DOHH2 (cell line): ENCODE measurements at regions not wholly inside any gene's neighbourhood (a gene's known extent, or its start where the extent isn't known, plus 50 kb on each side); places are given as distances from the start of the nearest gene placed in this dataset.

Source experiments
- H3F3A ChIP-seq: fragments of 200-600 bp; sonication (generic), shearing (Covaris generic); 2 replicates; pipeline ENCODE4 v1.6.0; 2016; ENCODE audit warnings: antibody characterized with exemption, mild to moderate bottlenecking; ENCODE audit not compliant: control insufficient read depth, insufficient read depth
- H3K27ac ChIP-seq: fragments of 200-600 bp; sonication (generic); 2 replicates; pipeline ENCODE4 v1.5.1; 2014; ENCODE audit warnings: low read depth, mild to moderate bottlenecking, low read length, moderate library complexity
- H3K27me3 ChIP-seq: fragments of 200-600 bp; sonication (generic); 2 replicates; pipeline ENCODE4 v1.6.1; 2014; ENCODE audit warnings: mild to moderate bottlenecking, low read length, mixed read lengths; ENCODE audit not compliant: control insufficient read depth
- H3K36me3 ChIP-seq: fragments of 200-600 bp; sonication (generic); 2 replicates; pipeline ENCODE4 v1.6.1; 2014; ENCODE audit warnings: mild to moderate bottlenecking, low read length, moderate library complexity, mixed read lengths; ENCODE audit not compliant: control insufficient read depth
- H3K4me1 ChIP-seq: fragments of 200-600 bp; sonication (generic); 2 replicates; pipeline ENCODE4 v1.6.1; 2014; ENCODE audit warnings: mild to moderate bottlenecking, low read length, mixed read lengths; ENCODE audit not compliant: control insufficient read depth
- H3K4me2 ChIP-seq: fragments of 200-600 bp; sonication (generic); 2 replicates; pipeline ENCODE4 v1.6.0; 2014; ENCODE audit warnings: mild to moderate bottlenecking, low read length, moderate library complexity
- H3K4me3 ChIP-seq: fragments of 200-600 bp; sonication (generic); 2 replicates; pipeline ENCODE4 v1.5.1; 2014; ENCODE audit warnings: mild to moderate bottlenecking, low read length, mixed read lengths
- H3K79me2 ChIP-seq: fragments of 200-600 bp; sonication (generic); 2 replicates; pipeline ENCODE4 v1.6.1; 2014; ENCODE audit warnings: mild to moderate bottlenecking, low read length, mixed read lengths; ENCODE audit not compliant: control insufficient read depth
- H3K9me2 ChIP-seq: fragments of 200-600 bp; sonication (generic); replicated peaks from 2 replicates; pipeline ENCODE4 v1.6.1; 2014; ENCODE audit warnings: mild to moderate bottlenecking, low read length, mixed read lengths; ENCODE audit not compliant: control insufficient read depth
- H3K9me3 ChIP-seq: fragments of 200-600 bp; sonication (generic); 2 replicates; pipeline ENCODE4 v1.6.1; 2014; ENCODE audit warnings: antibody characterized with exemption, low read length, mixed read lengths; ENCODE audit not compliant: control insufficient read depth, insufficient read depth
- H4K20me1 ChIP-seq: fragments of 200-600 bp; sonication (generic); 2 replicates; pipeline ENCODE4 v1.6.0; 2014; ENCODE audit warnings: low read depth, mild to moderate bottlenecking, antibody characterized with exemption, low read length, moderate library complexity; ENCODE audit not compliant: control insufficient read depth, insufficient read depth
- EZH2phosphoT487 ChIP-seq: fragments of 200-600 bp; sonication (generic); IDR thresholded peaks from 2 replicates; pipeline ENCODE4 v1.6.1; 2017; ENCODE audit warnings: borderline replicate concordance, mild to moderate bottlenecking, antibody characterized with exemption, low read length, moderate library complexity, mixed read lengths
- TF ChIP-seq, protein P1 (sequence below): fragments of 200-600 bp; sonication (generic); IDR thresholded peaks from one replicate; pipeline ENCODE4 v1.5.1; 2014; ENCODE audit warnings: antibody characterized with exemption, mild to moderate bottlenecking, low read depth, low read length; ENCODE audit not compliant: poor library complexity, severe bottlenecking

DNA sequence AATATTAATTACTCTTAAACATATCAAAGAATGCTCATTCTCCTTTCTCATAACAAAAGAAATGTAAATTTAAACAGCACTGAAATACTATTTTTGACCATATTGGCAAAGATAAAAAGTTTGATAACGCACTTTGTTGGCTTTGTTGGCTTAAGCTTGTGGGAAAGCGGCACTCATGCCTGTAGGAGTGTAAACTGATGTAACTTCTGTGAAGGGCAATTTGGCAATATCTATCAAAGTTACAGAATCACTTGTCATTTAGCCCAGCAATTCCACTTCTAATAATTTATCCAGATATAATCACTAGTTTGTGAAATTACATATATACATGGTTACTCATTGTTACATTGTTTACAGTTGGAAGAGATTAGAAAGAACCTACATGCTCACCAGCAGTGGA is 96.3 kb upstream of the FOXN2 start:
- H3K4me1 ChIP-seq = no peaks in the 10 kb centered on the region
- H3F3A ChIP-seq = no peaks in the 10 kb centered on the region
- no peaks in the 10 kb centered on the region for H3K79me2 ChIP-seq
- H3K36me3 ChIP-seq = no peaks in the 10 kb centered on the region
- no peak overlapping the region for H3K4me3 ChIP-seq
- no peaks in the 10 kb centered on the region for H3K9me3 ChIP-seq
- no peak overlapping the region for H3K4me2 ChIP-seq
- H3K9me2 ChIP-seq = no peaks in the 10 kb centered on the region
- no peaks in the 10 kb centered on the region for H4K20me1 ChIP-seq
- no peaks in the 10 kb centered on the region for H3K27me3 ChIP-seq
- TF ChIP-seq EZH2phosphoT487 = no peak
- TF ChIP-seq, protein P1, sequence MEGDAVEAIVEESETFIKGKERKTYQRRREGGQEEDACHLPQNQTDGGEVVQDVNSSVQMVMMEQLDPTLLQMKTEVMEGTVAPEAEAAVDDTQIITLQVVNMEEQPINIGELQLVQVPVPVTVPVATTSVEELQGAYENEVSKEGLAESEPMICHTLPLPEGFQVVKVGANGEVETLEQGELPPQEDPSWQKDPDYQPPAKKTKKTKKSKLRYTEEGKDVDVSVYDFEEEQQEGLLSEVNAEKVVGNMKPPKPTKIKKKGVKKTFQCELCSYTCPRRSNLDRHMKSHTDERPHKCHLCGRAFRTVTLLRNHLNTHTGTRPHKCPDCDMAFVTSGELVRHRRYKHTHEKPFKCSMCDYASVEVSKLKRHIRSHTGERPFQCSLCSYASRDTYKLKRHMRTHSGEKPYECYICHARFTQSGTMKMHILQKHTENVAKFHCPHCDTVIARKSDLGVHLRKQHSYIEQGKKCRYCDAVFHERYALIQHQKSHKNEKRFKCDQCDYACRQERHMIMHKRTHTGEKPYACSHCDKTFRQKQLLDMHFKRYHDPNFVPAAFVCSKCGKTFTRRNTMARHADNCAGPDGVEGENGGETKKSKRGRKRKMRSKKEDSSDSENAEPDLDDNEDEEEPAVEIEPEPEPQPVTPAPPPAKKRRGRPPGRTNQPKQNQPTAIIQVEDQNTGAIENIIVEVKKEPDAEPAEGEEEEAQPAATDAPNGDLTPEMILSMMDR = no peak
- H3K27ac ChIP-seq = no peak overlapping the region

DNA sequence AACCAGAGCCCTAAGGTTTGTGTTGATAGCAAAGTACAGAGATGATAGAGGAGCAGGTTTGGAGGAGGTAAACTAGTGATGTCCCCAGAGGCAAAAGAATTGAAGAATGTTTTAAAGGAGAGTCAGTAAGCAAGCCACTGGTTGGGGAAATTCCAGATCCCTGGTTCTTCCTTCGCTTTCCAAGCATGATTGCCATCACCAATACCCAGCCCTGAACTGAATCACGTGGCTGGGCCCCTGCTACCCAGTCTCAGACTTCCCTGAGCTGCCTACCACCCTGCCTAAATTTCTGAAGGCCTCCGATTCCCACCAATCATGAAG is 95.3 kb upstream of the FOXN2 start:
- TF ChIP-seq, protein P1 = no peak
- no peak for TF ChIP-seq EZH2phosphoT487
- Histone ChIP-seq H3K79me2 (no peaks in the 10 kb centered on the region), H3K4me1 (no peaks in the 10 kb centered on the region), H3K4me3 (no peak overlapping the region), H4K20me1 (no peaks in the 10 kb centered on the region), H3K4me2 (no peak overlapping the region), H3F3A (no peaks in the 10 kb centered on the region), H3K9me3 (no peaks in the 10 kb centered on the region), H3K36me3 (no peaks in the 10 kb centered on the region), H3K27me3 (no peaks in the 10 kb centered on the region), H3K9me2 (no peaks in the 10 kb centered on the region), H3K27ac (no peak overlapping the region)

DNA sequence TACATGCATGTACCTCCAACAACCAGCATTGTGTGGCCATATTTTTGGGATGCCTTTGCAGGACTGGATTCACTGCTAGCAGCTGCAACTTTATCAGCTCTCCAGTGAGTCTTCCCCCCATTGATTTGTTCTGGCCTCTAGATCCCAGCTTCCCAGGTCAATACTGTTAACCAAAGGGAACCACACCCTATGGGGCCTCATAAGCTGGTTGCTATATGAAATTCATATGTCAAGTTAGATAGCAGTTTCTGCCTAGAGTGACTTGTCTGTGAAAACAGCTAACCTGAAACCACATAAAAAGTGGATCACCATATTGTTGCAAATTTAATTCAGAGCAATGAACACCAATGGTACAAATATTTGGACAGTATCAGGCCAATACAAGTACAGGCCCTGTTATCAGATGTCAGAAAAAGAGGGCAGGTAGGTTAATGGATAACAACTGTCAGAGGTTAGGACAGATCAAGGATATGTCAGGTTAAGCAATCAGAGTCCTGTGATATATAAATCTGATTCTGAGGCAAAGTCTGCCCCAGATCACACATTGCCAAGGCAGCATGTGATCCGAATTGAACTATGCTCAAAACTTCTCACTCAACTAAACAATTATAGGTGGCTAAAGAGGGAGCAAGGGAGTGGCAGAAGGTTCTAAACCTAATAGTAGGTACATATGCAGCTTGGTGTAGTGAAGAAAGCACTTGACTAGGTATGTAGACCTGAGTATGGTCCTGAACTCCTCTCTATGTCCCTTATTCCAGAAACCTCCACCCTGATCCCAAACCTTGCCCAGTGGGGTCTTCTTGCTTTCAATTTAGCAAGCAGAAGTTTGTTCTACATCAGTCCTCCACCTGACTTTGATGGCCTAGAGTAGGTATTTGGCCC is 94.7 kb upstream of the FOXN2 start:
- Histone ChIP-seq H3K27ac (no peak overlapping the region), H3K4me1 (no peaks in the 10 kb centered on the region), H3K36me3 (no peaks in the 10 kb centered on the region), H3K9me2 (no peaks in the 10 kb centered on the region), H3F3A (no peaks in the 10 kb centered on the region), H3K27me3 (no peaks in the 10 kb centered on the region), H3K79me2 (no peaks in the 10 kb centered on the region), H3K4me2 (no peak overlapping the region), H3K9me3 (no peaks in the 10 kb centered on the region), H3K4me3 (no peak overlapping the region), H4K20me1 (no peaks in the 10 kb centered on the region)
- no peak for TF ChIP-seq EZH2phosphoT487
- TF ChIP-seq, protein P1 = no peak
